K562 (cell line): ENCODE measurements at regions not wholly inside any gene's neighbourhood (a gene's known extent, or its start where the extent isn't known, plus 50 kb on each side); places are given as distances from the start of the nearest gene placed in this dataset.

Source experiments
- ARID3A ChIP-seq: IDR thresholded peaks from 2 replicates; pipeline ENCODE4 v1.6.1; 2012; ENCODE audit warnings: low read depth, low read length, improper control_type of control experiment, borderline replicate concordance
- ARID4B ChIP-seq: sonication (generic); formaldehyde crosslinking; IDR thresholded peaks from 2 replicates; pipeline ENCODE4 v1.8.0; 2022; ENCODE audit warnings: mild to moderate bottlenecking, missing genetic modification reagents
- HMGXB4 ChIP-seq: sonication (generic); formaldehyde crosslinking; IDR thresholded peaks from 2 replicates; pipeline ENCODE4 v1.8.1; 2023; ENCODE audit warnings: mild to moderate bottlenecking, missing genetic modification reagents
- KDM4B ChIP-seq, 2 experiments: fragments of 450-650 bp in 1 of 2; sonication (generic) in 1 of 2; IDR thresholded peaks; 2 replicates each; pipeline ENCODE4 v1.6.1; 2016 to 2017; ENCODE audit warnings: borderline replicate concordance in 2 of 2, antibody characterized with exemption in 1 of 2, low read depth in 1 of 2, mild to moderate bottlenecking in 1 of 2
- PRMT5 ChIP-seq: sonication (generic); formaldehyde crosslinking; IDR thresholded peaks from 2 replicates; pipeline ENCODE4 v1.5.0; 2020; ENCODE audit warnings: missing genetic modification reagents
- RAD21 ChIP-seq, 2 experiments: fragments of 250-450 bp in 1 of 2; fragments of 450-650 bp in 1 of 2; sonication (Bioruptor Pico) in 1 of 2; formaldehyde crosslinking in 1 of 2; IDR thresholded peaks in 1 of 2; conservative IDR thresholded peaks in 1 of 2; 2 replicates each; pipeline versions ENCODE4 v1.4.0 to v1.8.0; 2020 to 2022; ENCODE audit warnings: mild to moderate bottlenecking in 2 of 2, moderate library complexity in 1 of 2
- RAD51 ChIP-seq: fragments of 450-650 bp; IDR thresholded peaks from 2 replicates; pipeline ENCODE4 v1.7.1; 2016; ENCODE audit warnings: low read depth, mild to moderate bottlenecking, borderline replicate concordance
- SIN3A ChIP-seq, 2 experiments: fragments of 150-350 bp in 1 of 2; IDR thresholded peaks; 2 replicates each; pipeline ENCODE4 v1.6.1; 2011 to 2016; ENCODE audit warnings: borderline replicate concordance in 2 of 2, low read depth in 2 of 2, low read length in 2 of 2, mild to moderate bottlenecking in 2 of 2, moderate library complexity in 2 of 2; ENCODE audit not compliant: control insufficient read depth in 1 of 2
- SMARCA4 ChIP-seq: fragments of 450-650 bp; IDR thresholded peaks from 2 replicates; pipeline ENCODE4 v1.6.1; 2016
- SMARCC2 ChIP-seq: fragments of 450-650 bp; IDR thresholded peaks from 2 replicates; pipeline ENCODE4 v1.6.1; 2017; ENCODE audit warnings: antibody characterized with exemption, moderate library complexity, mild to moderate bottlenecking, low read depth
- TRIM24 ChIP-seq, 2 experiments: fragments of 450-650 bp; IDR thresholded peaks; 2 replicates each; pipeline ENCODE4 v1.6.1; 2016
- UBTF ChIP-seq, 2 experiments: IDR thresholded peaks; 2 replicates each; pipeline ENCODE4 v1.6.1; 2012; ENCODE audit warnings: improper control_type of control experiment in 2 of 2, low read depth in 2 of 2, low read length in 2 of 2, borderline replicate concordance in 1 of 2
- ZBTB7A ChIP-seq: IDR thresholded peaks from 2 replicates; pipeline ENCODE4 v1.6.1; 2011; ENCODE audit warnings: low read depth, mild to moderate bottlenecking, low read length, moderate library complexity, borderline replicate concordance; ENCODE audit not compliant: control insufficient read depth
- ZNF133 ChIP-seq: fragments of 250-450 bp; sonication (Bioruptor Pico); IDR thresholded peaks from 2 replicates; pipeline ENCODE4 v1.4.0; 2020; ENCODE audit warnings: mild to moderate bottlenecking
- ZNF217 ChIP-seq: sonication (generic); formaldehyde crosslinking; IDR thresholded peaks from 2 replicates; pipeline ENCODE4 v1.8.0; 2022; ENCODE audit warnings: mild to moderate bottlenecking, missing genetic modification reagents

GRCh38 chr9:97237951-97238889, 69.2 kb upstream of the CCDC180 start (continued):
- TF ChIP-seq PRMT5, result no peak
- TF ChIP-seq SMARCA4, result 0 out of 2 replicates have a peak, but pooled peaks have one; percentile 35
- TF ChIP-seq ZNF133 (CRISPR knock-in tag), result no peak
- TF ChIP-seq ARID4B (CRISPR knock-in tag), result peak; percentile 52; the same call in 1 of the 2 replicates
- TF ChIP-seq SMARCC2, result no peak
- TF ChIP-seq HMGXB4, result no peak
- TF ChIP-seq TRIM24 (IDR thresholded peaks at IDR 0.05), result peak in 1 of 2 experiments; percentile 49; a peak in 2 of 4 replicates
- TF ChIP-seq SIN3A (IDR thresholded peaks at IDR 0.05; ENCODE audit: borderline replicate concordance in 2 of 2, control insufficient read depth in 1 of 2, low read depth in 2 of 2, low read length in 2 of 2), result peak in 1 of 2 experiments; percentile 56; a peak in 1 of 4 replicates
- 0 out of 4 replicates have a peak, but pooled peaks of 1 of the 2 experiments have one; percentile 82 for TF ChIP-seq KDM4B (IDR thresholded peaks at IDR 0.05; ENCODE audit: borderline replicate concordance in 2 of 2, low read depth in 1 of 2)
- peak in 1 of 2 experiments; percentile 88; a peak in 2 of 4 replicates for TF ChIP-seq UBTF (IDR thresholded peaks at IDR 0.05; ENCODE audit: borderline replicate concordance in 1 of 2, low read depth in 2 of 2, low read length in 2 of 2)
- no peak for TF ChIP-seq RAD51
- no peak for TF ChIP-seq ARID3A
- peak; percentile 64; the same call in 1 of the 2 replicates for TF ChIP-seq ZBTB7A
- no peak for TF ChIP-seq ZNF217
- no peak for TF ChIP-seq RAD21 (CRISPR knock-in tag; conservative IDR thresholded peaks at IDR 0.05 in 1 of 2, IDR thresholded peaks at IDR 0.05 in 1 of 2)
